ENCODE measurements at regions not wholly inside any gene's neighbourhood (a gene's known extent, or its start where the extent isn't known, plus 50 kb on each side); places are given as distances from the start of the nearest gene placed in this dataset.

- H3K36me3 ChIP-seq (replicated peaks in 1 of 2; ENCODE audit: control insufficient read depth in 1 of 2, insufficient read depth in 2 of 2, low read length in 1 of 2), result no peaks in the 10 kb centered on the region
Measured at GRCh38 chr5:73286896-73287295, 113.9 kb downstream of the TMEM174 start.

DNA sequence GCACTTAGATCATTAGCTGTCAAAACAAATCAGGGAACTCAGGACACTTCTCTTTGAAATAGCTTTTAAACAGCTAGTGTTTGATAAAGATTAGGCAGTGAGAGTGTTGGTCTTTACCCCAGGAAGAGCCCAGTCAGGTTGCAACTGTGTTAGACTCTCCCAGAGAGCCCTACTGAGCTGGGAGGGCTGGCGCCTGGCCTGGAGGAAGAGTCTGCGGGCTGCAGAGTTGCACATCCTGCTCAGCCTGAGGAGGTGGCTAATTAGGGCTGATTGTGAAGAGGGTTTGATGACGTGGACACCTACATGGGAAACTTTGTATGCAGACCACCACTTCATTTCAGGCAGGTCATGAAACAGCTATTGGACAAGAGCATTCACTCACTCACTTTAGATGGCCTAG lies 112.0 kb downstream of the TMEM174 start:
- H3K4me1 ChIP-seq (ENCODE audit: control insufficient read depth in 1 of 2, insufficient read depth in 2 of 2, low read depth in 1 of 2, low read length in 1 of 2), result peaks cover 11 to 21% of the 10 kb centered on the region in 2 experiments
- TF ChIP-seq FOSL2 (IDR thresholded peaks at IDR 0.05; ENCODE audit: borderline replicate concordance, low read depth) (no peak), FOXM1 (IDR thresholded peaks at IDR 0.05; ENCODE audit: low read depth) (no peak), NRF1 (IDR thresholded peaks at IDR 0.05; ENCODE audit: low read depth, low read length) (no peak), FOXJ3 (CRISPR knock-in tag; IDR thresholded peaks at IDR 0.05) (no peak), POLR2AphosphoS5 (IDR thresholded peaks at IDR 0.05; ENCODE audit: low read depth, low read length) (no peak), TCF12 (IDR thresholded peaks at IDR 0.05) (no peak), RFX5 (IDR thresholded peaks at IDR 0.05; ENCODE audit: low read length) (no peak), MAX (IDR thresholded peaks at IDR 0.05; ENCODE audit: low read depth) (no peak)
- TF ChIP-seq, protein P1, sequence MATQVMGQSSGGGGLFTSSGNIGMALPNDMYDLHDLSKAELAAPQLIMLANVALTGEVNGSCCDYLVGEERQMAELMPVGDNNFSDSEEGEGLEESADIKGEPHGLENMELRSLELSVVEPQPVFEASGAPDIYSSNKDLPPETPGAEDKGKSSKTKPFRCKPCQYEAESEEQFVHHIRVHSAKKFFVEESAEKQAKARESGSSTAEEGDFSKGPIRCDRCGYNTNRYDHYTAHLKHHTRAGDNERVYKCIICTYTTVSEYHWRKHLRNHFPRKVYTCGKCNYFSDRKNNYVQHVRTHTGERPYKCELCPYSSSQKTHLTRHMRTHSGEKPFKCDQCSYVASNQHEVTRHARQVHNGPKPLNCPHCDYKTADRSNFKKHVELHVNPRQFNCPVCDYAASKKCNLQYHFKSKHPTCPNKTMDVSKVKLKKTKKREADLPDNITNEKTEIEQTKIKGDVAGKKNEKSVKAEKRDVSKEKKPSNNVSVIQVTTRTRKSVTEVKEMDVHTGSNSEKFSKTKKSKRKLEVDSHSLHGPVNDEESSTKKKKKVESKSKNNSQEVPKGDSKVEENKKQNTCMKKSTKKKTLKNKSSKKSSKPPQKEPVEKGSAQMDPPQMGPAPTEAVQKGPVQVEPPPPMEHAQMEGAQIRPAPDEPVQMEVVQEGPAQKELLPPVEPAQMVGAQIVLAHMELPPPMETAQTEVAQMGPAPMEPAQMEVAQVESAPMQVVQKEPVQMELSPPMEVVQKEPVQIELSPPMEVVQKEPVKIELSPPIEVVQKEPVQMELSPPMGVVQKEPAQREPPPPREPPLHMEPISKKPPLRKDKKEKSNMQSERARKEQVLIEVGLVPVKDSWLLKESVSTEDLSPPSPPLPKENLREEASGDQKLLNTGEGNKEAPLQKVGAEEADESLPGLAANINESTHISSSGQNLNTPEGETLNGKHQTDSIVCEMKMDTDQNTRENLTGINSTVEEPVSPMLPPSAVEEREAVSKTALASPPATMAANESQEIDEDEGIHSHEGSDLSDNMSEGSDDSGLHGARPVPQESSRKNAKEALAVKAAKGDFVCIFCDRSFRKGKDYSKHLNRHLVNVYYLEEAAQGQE (IDR thresholded peaks at IDR 0.05; ENCODE audit: low read depth, low read length), result no peak
- POLR2A ChIA-PET, result no interaction called here
- H3K9me3 ChIP-seq, result no peaks in the 10 kb centered on the region
- CTCF ChIA-PET, result interaction anchor here (1.0 to 3.8 kb wide), 4 partner anchors 14 to 69 kb away, joined by 3 to 14 read pairs (median 4); no protein-coding TSS in a partner anchor
- H3K27me3 ChIP-seq (ENCODE audit: insufficient read depth), result no peaks in the 10 kb centered on the region
- no peaks in the 10 kb centered on the region for H3K9me2 ChIP-seq
- H3K27ac ChIP-seq (ENCODE audit: low read depth in 2 of 2, low read length in 1 of 2), result no peak overlapping the region
- H3K36me3 ChIP-seq (replicated peaks in 1 of 2; ENCODE audit: control insufficient read depth in 1 of 2, insufficient read depth in 2 of 2, low read length in 1 of 2), result no peaks in the 10 kb centered on the region
- 67% methylated on average over 3 of the region's 3 CpGs for WGBS (ENCODE audit: low lambda C conversion rate)
- no peak for DNase-seq
- H3F3A ChIP-seq (replicated peaks; ENCODE audit: insufficient read depth), result no peaks in the 10 kb centered on the region
- H3K79me2 ChIP-seq (ENCODE audit: insufficient read depth), result no peaks in the 10 kb centered on the region
- no peak overlapping the region for H3K9ac ChIP-seq
- no peak overlapping the region for H2AFZ ChIP-seq (ENCODE audit: low read depth)
- no peak overlapping the region for H3K4me3 ChIP-seq (ENCODE audit: low read depth in 2 of 2, low read length in 1 of 2)
- H3K4me2 ChIP-seq, result no peak overlapping the region
- no peaks in the 10 kb centered on the region for H4K20me1 ChIP-seq (ENCODE audit: insufficient read depth)

More at GRCh38 chr5:73286896-73287295, 113.9 kb downstream of the TMEM174 start:
- H3K27ac ChIP-seq (ENCODE audit: low read depth in 2 of 2, low read length in 1 of 2), result peak overlapping the region in 1 of 2 experiments; percentile 37; a peak in 2 of 4 replicates
- H2AFZ ChIP-seq (ENCODE audit: low read depth), result no peak overlapping the region
- H3K9ac ChIP-seq, result no peak overlapping the region
- no peaks in the 10 kb centered on the region for H4K20me1 ChIP-seq (ENCODE audit: insufficient read depth)
- no peaks in the 10 kb centered on the region for H3K79me2 ChIP-seq (ENCODE audit: insufficient read depth)
- no peak overlapping the region for H3K4me3 ChIP-seq (ENCODE audit: low read depth in 2 of 2, low read length in 1 of 2)
- ChIA-PET CTCF (interaction anchor here (0.6 kb wide), 1 partner anchor 12 kb away, joined by 4 read pairs; no protein-coding TSS in a partner anchor), POLR2A (no interaction called here)
- H3F3A ChIP-seq (replicated peaks; ENCODE audit: insufficient read depth), result no peaks in the 10 kb centered on the region
- DNase-seq, result no peak
- no peaks in the 10 kb centered on the region for H3K27me3 ChIP-seq (ENCODE audit: insufficient read depth)
- 63% methylated on average over 1 of the region's 1 CpG for WGBS (ENCODE audit: low lambda C conversion rate)
- H3K4me1 ChIP-seq (ENCODE audit: control insufficient read depth in 1 of 2, insufficient read depth in 2 of 2, low read depth in 1 of 2, low read length in 1 of 2), result peaks cover 3 to 9% of the 10 kb centered on the region in 2 experiments; a peak in 3 of 4 replicates
- H3K4me2 ChIP-seq, result no peak overlapping the region
- H3K9me3 ChIP-seq, result no peaks in the 10 kb centered on the region
- H3K9me2 ChIP-seq, result no peaks in the 10 kb centered on the region
- TF ChIP-seq TCF12 (IDR thresholded peaks at IDR 0.05), result 0 out of 2 replicates have a peak, but pooled peaks have one; percentile 23
- TF ChIP-seq JUND (IDR thresholded peaks at IDR 0.05), result peak; percentile 26
- TF ChIP-seq RAD21 (IDR thresholded peaks at IDR 0.05; ENCODE audit: low read length), result no peak
